IMR-90 (cell line): ENCODE measurements at regions not wholly inside any gene's neighbourhood (a gene's known extent, or its start where the extent isn't known, plus 50 kb on each side); places are given as distances from the start of the nearest gene placed in this dataset.
A peak's percentile ranks its signal among the peaks of the same experiment; 100 is the strongest.

Source experiments
- ATAC-seq: fragments of 200-7000 bp; cut with Tn5 transposase; 2 replicates; pipeline ENCODE4 v1.9.1; 2020; ENCODE audit warnings: low read depth, mild to moderate bottlenecking, moderate library complexity
- BruUV-seq: library from RNA; stranded (reverse); fragments of 400-500 nt; replicated peaks from 2 replicates; lab custom pipeline; 2021; lab: Mats Ljungman, UMichigan
- CTCF ChIA-PET: fragments of 300-600 bp; formaldehyde crosslinking; extraction: SDS; loops from one replicate; lab custom pipeline; 2021; ENCODE audit warnings: antibody characterized with exemption; lab: Yijun Ruan, JAX
- POLR2A ChIA-PET: fragments of 300-600 bp; sonication (Branson Sonifier 250); formaldehyde crosslinking; loops from one replicate; lab custom pipeline; 2022; ENCODE audit warnings: antibody characterized with exemption; ENCODE audit not compliant: unreplicated experiment; lab: Charles Lee
- DNase-seq: peaks from one replicate; pipeline ENCODE4 v3.0.0; 2013
- H2AFZ ChIP-seq: replicated peaks from 2 replicates; pipeline ENCODE3; 2013; ENCODE audit warnings: low read length, mild to moderate bottlenecking; ENCODE audit not compliant: poor library complexity
- H2AK5ac ChIP-seq: 2 replicates; pipeline ENCODE4 v1.6.1; 2013; ENCODE audit warnings: low read depth, low read length, inconsistent platforms
- H2AK9ac ChIP-seq: replicated peaks from 2 replicates; pipeline ENCODE3; 2013; ENCODE audit warnings: mild to moderate bottlenecking, low read depth, low read length, moderate library complexity; ENCODE audit not compliant: poor library complexity
- H2BK120ac ChIP-seq: 2 replicates; pipeline ENCODE4 v1.6.1; 2013; ENCODE audit warnings: low read depth, low read length, inconsistent platforms
- H2BK15ac ChIP-seq: 3 replicates; pipeline ENCODE4 v1.6.1; 2013; ENCODE audit warnings: low read depth, low read length, inconsistent platforms
- H2BK20ac ChIP-seq: 2 replicates; pipeline ENCODE4 v1.6.1; 2013; ENCODE audit warnings: low read depth, mild to moderate bottlenecking, inconsistent platforms, low read length, moderate library complexity
- H2BK5ac ChIP-seq: 2 replicates; pipeline ENCODE4 v1.6.1; 2013; ENCODE audit warnings: mild to moderate bottlenecking, low read depth, low read length, inconsistent platforms; ENCODE audit not compliant: poor library complexity, severe bottlenecking
- H3K14ac ChIP-seq: replicated peaks from 2 replicates; pipeline ENCODE4 v1.6.1; 2013; ENCODE audit warnings: low read depth, low read length, inconsistent platforms
- H3K18ac ChIP-seq: 2 replicates; pipeline ENCODE4 v1.6.1; 2013; ENCODE audit warnings: low read depth, low read length, control low read depth
- H3K23ac ChIP-seq: 2 replicates; pipeline ENCODE4 v1.6.1; 2013; ENCODE audit warnings: low read depth, low read length, inconsistent platforms
- H3K27ac ChIP-seq: 2 replicates; pipeline ENCODE4 v1.5.1; 2013; ENCODE audit warnings: mild to moderate bottlenecking, control low read depth, low read length; ENCODE audit not compliant: insufficient read depth
- H3K27me3 ChIP-seq: 2 replicates; pipeline ENCODE4 v1.6.1; 2013; ENCODE audit warnings: low read length; ENCODE audit not compliant: control insufficient read depth, insufficient read depth
- H3K36me3 ChIP-seq: 2 replicates; pipeline ENCODE4 v1.6.1; 2013; ENCODE audit warnings: low read length, mixed read lengths; ENCODE audit not compliant: control insufficient read depth, insufficient read depth
- H3K4ac ChIP-seq: 2 replicates; pipeline ENCODE4 v1.6.1; 2013; ENCODE audit warnings: low read depth, low read length, inconsistent platforms
- H3K4me1 ChIP-seq: 2 replicates; pipeline ENCODE4 v1.6.1; 2013; ENCODE audit warnings: low read length, mixed read lengths; ENCODE audit not compliant: control insufficient read depth, insufficient read depth
- H3K4me2 ChIP-seq: 2 replicates; pipeline ENCODE4 v1.6.1; 2013; ENCODE audit warnings: low read depth, mild to moderate bottlenecking, control low read depth, low read length, moderate library complexity
- H3K4me3 ChIP-seq: 2 replicates; pipeline ENCODE4 v1.5.1; 2013; ENCODE audit warnings: low read depth, mild to moderate bottlenecking, control low read depth, low read length, moderate library complexity; ENCODE audit not compliant: insufficient read depth
- H3K56ac ChIP-seq: 2 replicates; pipeline ENCODE4 v1.6.1; 2013; ENCODE audit warnings: low read length, inconsistent platforms; ENCODE audit not compliant: insufficient read depth; ENCODE audit errors: extremely low read depth
- H3K79me1 ChIP-seq, 2 experiments: 2 replicates each; pipeline ENCODE4 v1.6.1; 2013; ENCODE audit warnings: low read length in 2 of 2, inconsistent platforms in 1 of 2, low read depth in 1 of 2
- H3K9ac ChIP-seq: 2 replicates; pipeline ENCODE4 v1.6.1; 2013; ENCODE audit warnings: low read depth, low read length, control low read depth
- H3K9me1 ChIP-seq: 2 replicates; pipeline ENCODE4 v1.6.1; 2013; ENCODE audit warnings: low read length, inconsistent platforms; ENCODE audit not compliant: insufficient read depth
- H3K9me3 ChIP-seq: 2 replicates; pipeline ENCODE4 v1.6.1; 2013; ENCODE audit warnings: low read length; ENCODE audit not compliant: control insufficient read depth, insufficient read depth
- H4K20me1 ChIP-seq: 2 replicates; pipeline ENCODE4 v1.6.1; 2013; ENCODE audit warnings: low read length, inconsistent platforms; ENCODE audit not compliant: insufficient read depth
- H4K5ac ChIP-seq: 2 replicates; pipeline ENCODE4 v1.6.1; 2013; ENCODE audit warnings: mild to moderate bottlenecking, low read depth, low read length, control low read depth
- H4K8ac ChIP-seq, 2 experiments: 2 replicates each; pipeline ENCODE4 v1.6.1; 2013; ENCODE audit warnings: low read depth in 2 of 2, low read length in 2 of 2, control low read depth in 1 of 2, inconsistent platforms in 1 of 2
- H4K91ac ChIP-seq: 2 replicates; pipeline ENCODE4 v1.6.1; 2013; ENCODE audit warnings: low read depth, low read length, inconsistent platforms; ENCODE audit not compliant: insufficient read depth
- CHD1 ChIP-seq: IDR thresholded peaks from 2 replicates; pipeline ENCODE4 v1.6.1; 2012; ENCODE audit warnings: low read depth, low read length, improper control_type of control experiment
- MAFK ChIP-seq: IDR thresholded peaks from 2 replicates; pipeline ENCODE4 v1.6.1; 2012; ENCODE audit warnings: low read depth, low read length, improper control_type of control experiment
- RAD21 ChIP-seq: IDR thresholded peaks from 2 replicates; pipeline ENCODE4 v1.6.1; 2012; ENCODE audit warnings: low read length, improper control_type of control experiment
- WGBS, 2 experiments: methylation state at CpG; one replicate each; pipeline versions ENCODE4 v1.1.5 to v1.1.7; 2013; ENCODE audit warnings: missing lambda C conversion rate in 2 of 2; ENCODE audit not compliant: insufficient read length in 1 of 2; ENCODE audit errors: extremely low coverage in 2 of 2; 5-methylcytosine and 5-hydroxymethylcytosine counted together
- dilution Hi-C: fragments of 300-500 bp; cut with HindIII; formaldehyde crosslinking; loops from one replicate; pipeline ENCODE4 v1.14.3; 2018; ENCODE audit warnings: low sequenced_read_pairs; ENCODE audit not compliant: unreplicated experiment
- in situ Hi-C: fragments of 300-500 bp; cut with MboI; formaldehyde crosslinking; loops from 3 replicates; pipeline ENCODE4 v1.14.3; 2019; ENCODE audit warnings: low sequenced_read_pairs, inconsistent platforms, mixed read lengths
- intact Hi-C: fragments of 100-400 bp; cut with micrococcal nuclease; formaldehyde crosslinking; loops from 2 replicates; pipeline ENCODE4 v1.10.0; 2022

- Histone ChIP-seq H3K14ac (no peak overlapping the region), H2BK5ac (peak overlapping the region; percentile 68), H2AK9ac (no peak overlapping the region), H4K91ac (no peak overlapping the region), H3K56ac (no peak overlapping the region; the same call in 1 of the 2 replicates), H3K18ac (peak overlapping the region; percentile 74; the same call in 1 of the 2 replicates), H2AK5ac (no peak overlapping the region), H3K4me1 (peaks cover 6% of the 10 kb centered on the region; the same call in 1 of the 2 replicates), H3K9ac (no peak overlapping the region), H2BK120ac (peak overlapping the region; percentile 45), H3K4me3 (no peak overlapping the region), H3K36me3 (no peaks in the 10 kb centered on the region), H2BK15ac (0 out of 3 replicates have a peak overlapping the region, but pooled peaks have one; percentile 9), H4K20me1 (no peaks in the 10 kb centered on the region), H3K4me2 (no peak overlapping the region; the same call in 1 of the 2 replicates), H4K8ac (no peak overlapping the region), H2AFZ (no peak overlapping the region), H3K79me1 (no peaks in the 10 kb centered on the region), H4K5ac (no peak overlapping the region), H3K27ac (peak overlapping the region; percentile 78; the same call in 1 of the 2 replicates), H3K9me1 (no peaks in the 10 kb centered on the region), H3K27me3 (no peaks in the 10 kb centered on the region), H3K9me3 (no peaks in the 10 kb centered on the region), H3K23ac (no peak overlapping the region), H2BK20ac (peak overlapping the region; percentile 45; the same call in 1 of the 2 replicates), H3K4ac (peak overlapping the region; percentile 51)
- BruUV-seq, result no TSS peak
- ATAC-seq (peak; percentile 27; the same call in 1 of the 2 replicates), DNase-seq (peak; percentile 70)
- WGBS, 2 experiments, result no CpG with 5 or more reads among the region's 2 CpGs
- in situ Hi-C loops, result no loop called here
- TF ChIP-seq MAFK (0 out of 2 replicates have a peak, but pooled peaks have one; percentile 14), CHD1 (no peak), RAD21 (no peak)
- ChIA-PET CTCF (no interaction called here), POLR2A (no interaction called here)
- intact Hi-C loops, result loop anchor here (5.0 kb wide), 2 partner anchors 166 to 326 kb away; partner anchors contain the start of gene MAMLD1
- dilution Hi-C loops, result no loop called here
These were observed 97.9 kb upstream of the EOLA2 start for GRCh38 chrX:150036181-150036580.
